ENCODE measurements at regions not wholly inside any gene's neighbourhood (a gene's known extent, or its start where the extent isn't known, plus 50 kb on each side); places are given as distances from the start of the nearest gene placed in this dataset.

DNA sequence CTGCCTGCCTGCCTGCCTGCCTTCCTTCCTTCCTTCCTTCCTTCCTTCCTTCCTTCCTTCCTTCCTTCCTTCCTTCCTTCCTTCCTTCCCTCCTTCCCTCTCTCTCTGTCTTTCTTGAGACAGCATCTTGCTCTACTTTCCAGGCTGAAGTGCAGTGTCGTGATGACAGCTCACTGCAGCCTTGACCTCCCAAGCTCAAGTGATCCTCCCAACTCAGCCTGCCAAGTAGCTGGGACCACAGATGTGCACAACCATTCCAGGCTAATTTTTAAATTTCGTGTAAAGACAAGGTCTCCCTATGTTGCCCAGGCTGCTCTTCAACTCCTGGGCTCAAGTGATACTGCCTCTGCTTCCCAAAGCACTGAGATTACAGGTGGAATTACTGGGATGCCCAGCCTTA lies 328.2 kb upstream of the SORL1-AS1 start:
- TF ChIP-seq EZH2 (IDR thresholded peaks at IDR 0.05; ENCODE audit: insufficient read depth, poor library complexity, severe bottlenecking) (no peak), EZH2phosphoT487 (IDR thresholded peaks at IDR 0.05; ENCODE audit: insufficient read depth, low read depth) (no peak)

Measured in GM23248 (cell line).